T-helper 2 cell treated with Interferon-gamma antibody and Interleukin-4, amounts not matched to agents 5 μg/mL and 100 μg/mL, for 36 hours (primary cell): ENCODE measurements at regions not wholly inside any gene's neighbourhood (a gene's known extent, or its start where the extent isn't known, plus 50 kb on each side); places are given as distances from the start of the nearest gene placed in this dataset.

Experiments used
- DNase-seq: peaks from one replicate; pipeline ENCODE4 v3.0.0; 2021; ENCODE audit warnings: low spot score
- H3K27ac Mint-ChIP-seq: one replicate; pipeline ENCODE4 v1.8.0; 2021; ENCODE audit warnings: mild to moderate bottlenecking, mixed read lengths
- H3K27me3 Mint-ChIP-seq: one replicate; pipeline ENCODE4 v1.8.0; 2021; ENCODE audit warnings: low read depth, mixed read lengths
- H3K36me3 Mint-ChIP-seq: one replicate; pipeline ENCODE4 v1.8.0; 2021; ENCODE audit warnings: low read depth, mixed read lengths
- H3K4me1 Mint-ChIP-seq: one replicate; pipeline ENCODE4 v1.8.0; 2021; ENCODE audit warnings: low read depth, mixed read lengths
- H3K4me3 Mint-ChIP-seq: one replicate; pipeline ENCODE4 v1.8.0; 2022; ENCODE audit warnings: mild to moderate bottlenecking, moderate library complexity, mixed read lengths
- H3K9me3 Mint-ChIP-seq: one replicate; pipeline ENCODE4 v1.8.0; 2021; ENCODE audit warnings: mixed read lengths

GRCh38 chr6:168196881-168197635 is 118.0 kb upstream of the FRMD1 start:
- Mint-ChIP-seq H3K4me1 (no peaks in the 10 kb centered on the region), H3K4me3 (no peak overlapping the region), H3K9me3 (no peaks in the 10 kb centered on the region), H3K27ac (no peak overlapping the region), H3K27me3 (no peaks in the 10 kb centered on the region), H3K36me3 (no peaks in the 10 kb centered on the region)
- DNase-seq: no peak

- Mint-ChIP-seq H3K36me3 (no peaks in the 10 kb centered on the region), H3K27ac (no peak overlapping the region), H3K27me3 (no peaks in the 10 kb centered on the region), H3K4me3 (no peak overlapping the region), H3K4me1 (no peaks in the 10 kb centered on the region), H3K9me3 (no peaks in the 10 kb centered on the region)
- no peak for DNase-seq
Observed at GRCh38 chr6:168196385-168196860, 117.4 kb upstream of the FRMD1 start.

GRCh38 chr6:168195712-168196111 is 116.7 kb upstream of the FRMD1 start:
- no peaks in the 10 kb centered on the region for H3K4me1 Mint-ChIP-seq
- no peak for DNase-seq
- H3K27me3 Mint-ChIP-seq: no peaks in the 10 kb centered on the region
- H3K27ac Mint-ChIP-seq: no peak overlapping the region
- H3K9me3 Mint-ChIP-seq: no peaks in the 10 kb centered on the region
- H3K4me3 Mint-ChIP-seq: no peak overlapping the region
- H3K36me3 Mint-ChIP-seq: no peaks in the 10 kb centered on the region

GRCh38 chr6:168194732-168195567 is 115.9 kb upstream of the FRMD1 start:
- Mint-ChIP-seq H3K27me3 (no peaks in the 10 kb centered on the region), H3K4me3 (no peak overlapping the region), H3K4me1 (no peaks in the 10 kb centered on the region), H3K36me3 (no peaks in the 10 kb centered on the region), H3K27ac (no peak overlapping the region), H3K9me3 (no peaks in the 10 kb centered on the region)
- DNase-seq: no peak

GRCh38 chr6:168193816-168194721 is 115.1 kb upstream of the FRMD1 start:
- Mint-ChIP-seq H3K9me3 (no peaks in the 10 kb centered on the region), H3K36me3 (no peaks in the 10 kb centered on the region), H3K4me1 (no peaks in the 10 kb centered on the region), H3K27ac (no peak overlapping the region), H3K4me3 (no peak overlapping the region), H3K27me3 (no peaks in the 10 kb centered on the region)
- DNase-seq: no peak

GRCh38 chr6:168192901-168193815 is 114.1 kb upstream of the FRMD1 start:
- no peak overlapping the region for H3K27ac Mint-ChIP-seq
- H3K27me3 Mint-ChIP-seq: no peaks in the 10 kb centered on the region
- no peaks in the 10 kb centered on the region for H3K9me3 Mint-ChIP-seq
- no peaks in the 10 kb centered on the region for H3K4me1 Mint-ChIP-seq
- H3K36me3 Mint-ChIP-seq: no peaks in the 10 kb centered on the region
- H3K4me3 Mint-ChIP-seq: no peak overlapping the region
- no peak for DNase-seq

GRCh38 chr6:168192195-168192900 is 113.3 kb upstream of the FRMD1 start:
- DNase-seq: no peak
- no peak overlapping the region for H3K27ac Mint-ChIP-seq
- no peaks in the 10 kb centered on the region for H3K4me1 Mint-ChIP-seq
- no peaks in the 10 kb centered on the region for H3K36me3 Mint-ChIP-seq
- H3K27me3 Mint-ChIP-seq: no peaks in the 10 kb centered on the region
- no peak overlapping the region for H3K4me3 Mint-ChIP-seq
- H3K9me3 Mint-ChIP-seq: no peaks in the 10 kb centered on the region

- no peak overlapping the region for H3K27ac Mint-ChIP-seq
- H3K36me3 Mint-ChIP-seq: no peaks in the 10 kb centered on the region
- no peaks in the 10 kb centered on the region for H3K4me1 Mint-ChIP-seq
- no peaks in the 10 kb centered on the region for H3K27me3 Mint-ChIP-seq
- no peak overlapping the region for H3K4me3 Mint-ChIP-seq
- no peaks in the 10 kb centered on the region for H3K9me3 Mint-ChIP-seq
- no peak for DNase-seq
Observed at GRCh38 chr6:168190646-168191443, 111.8 kb upstream of the FRMD1 start.

- no peaks in the 10 kb centered on the region for H3K27me3 Mint-ChIP-seq
- H3K9me3 Mint-ChIP-seq: no peaks in the 10 kb centered on the region
- no peak overlapping the region for H3K27ac Mint-ChIP-seq
- no peak for DNase-seq
- no peak overlapping the region for H3K4me3 Mint-ChIP-seq
- H3K36me3 Mint-ChIP-seq: no peaks in the 10 kb centered on the region
- H3K4me1 Mint-ChIP-seq: no peaks in the 10 kb centered on the region
Observed at GRCh38 chr6:168190014-168190405, 111.0 kb upstream of the FRMD1 start.

- Mint-ChIP-seq H3K4me3 (no peak overlapping the region), H3K9me3 (no peaks in the 10 kb centered on the region), H3K27ac (no peak overlapping the region), H3K4me1 (no peaks in the 10 kb centered on the region), H3K36me3 (no peaks in the 10 kb centered on the region), H3K27me3 (no peaks in the 10 kb centered on the region)
- DNase-seq: no peak
Observed at GRCh38 chr6:168189200-168190013, 110.4 kb upstream of the FRMD1 start.

GRCh38 chr6:168188369-168189199 is 109.6 kb upstream of the FRMD1 start:
- no peak for DNase-seq
- H3K4me3 Mint-ChIP-seq: no peak overlapping the region
- no peaks in the 10 kb centered on the region for H3K4me1 Mint-ChIP-seq
- H3K27me3 Mint-ChIP-seq: no peaks in the 10 kb centered on the region
- no peaks in the 10 kb centered on the region for H3K9me3 Mint-ChIP-seq
- no peak overlapping the region for H3K27ac Mint-ChIP-seq
- no peaks in the 10 kb centered on the region for H3K36me3 Mint-ChIP-seq
